HCT116 (cell line): ENCODE measurements at regions not wholly inside any gene's neighbourhood (a gene's known extent, or its start where the extent isn't known, plus 50 kb on each side); places are given as distances from the start of the nearest gene placed in this dataset.

Experiments
- ATAC-seq: fragments of 200-7000 bp; cut with Tn5 transposase; 2 replicates; pipeline ENCODE4 v1.9.1; 2020; ENCODE audit warnings: mild to moderate bottlenecking, moderate library complexity
- BruUV-seq: library from RNA; stranded (reverse); fragments of 400-500 nt; replicated peaks from 2 replicates; lab custom pipeline; 2021; lab: Mats Ljungman, UMichigan
- CTCF ChIA-PET: fragments of 300-600 bp; sonication (Branson Sonifier 250); formaldehyde crosslinking; loops from one replicate; lab custom pipeline; 2021; ENCODE audit warnings: antibody characterized with exemption; lab: Charles Lee
- POLR2A ChIA-PET: fragments of 300-600, 350-600 bp; sonication (Branson Sonifier 250); formaldehyde crosslinking; loops from one replicate; lab custom pipeline; 2021; ENCODE audit warnings: antibody characterized with exemption; lab: Charles Lee
- RAD21 ChIA-PET, 2 experiments: fragments of 300-600 bp; sonication (Branson Sonifier 250); formaldehyde crosslinking; loops; one replicate each; lab custom pipeline; 2023; ENCODE audit warnings: low total read pairs in 2 of 2; ENCODE audit not compliant: uncharacterized antibody in 2 of 2, unreplicated experiment in 2 of 2, low non-redundant PET in 1 of 2; lab: Charles Lee
- DNase-seq: peaks from one replicate; pipeline ENCODE4 v3.0.0-alpha.2; 2010; ENCODE audit warnings: low read depth, low spot score
- H2AFZ ChIP-seq: fragments of 200-600 bp; shearing (Covaris generic), sonication (generic); 2 replicates; pipeline ENCODE4 v1.6.1; 2017; ENCODE audit warnings: low read depth, mixed run types, mixed read lengths, antibody characterized with exemption, low read length; ENCODE audit not compliant: poor library complexity, severe bottlenecking
- H3K27ac ChIP-seq: 2 replicates; pipeline ENCODE4 v1.5.1; 2012; ENCODE audit warnings: low read depth, low read length
- H3K27me3 ChIP-seq: fragments of 200-600 bp; sonication (generic); 2 replicates; pipeline ENCODE4 v1.6.1; 2016; ENCODE audit warnings: mixed run types, low read length, mixed read lengths; ENCODE audit not compliant: insufficient read depth
- H3K36me3 ChIP-seq, 2 experiments: fragments of 200-500 bp in 1 of 2; fragments of 200-600 bp in 1 of 2; sonication (Bioruptor generic) in 1 of 2; sonication (generic) in 1 of 2; 2 replicates each; pipeline versions ENCODE4 v1.5.1 to v1.6.1; 2014 to 2016; ENCODE audit warnings: low read length in 2 of 2, inconsistent platforms in 1 of 2, mixed read lengths in 1 of 2, mixed run types in 1 of 2; ENCODE audit not compliant: insufficient read depth in 2 of 2, control insufficient read depth in 1 of 2
- H3K4me1 ChIP-seq, 2 experiments: fragments of 200-600 bp in 1 of 2; sonication (generic) in 1 of 2; 2 replicates each; pipeline versions ENCODE4 v1.5.1 to v1.6.1; 2012 to 2017; ENCODE audit warnings: low read length in 2 of 2, inconsistent platforms in 1 of 2, mild to moderate bottlenecking in 1 of 2, mixed read lengths in 1 of 2, mixed run types in 1 of 2, moderate library complexity in 1 of 2; ENCODE audit not compliant: insufficient read depth in 2 of 2, control insufficient read depth in 1 of 2
- H3K4me2 ChIP-seq: fragments of 200-600 bp; sonication (generic); 2 replicates; pipeline ENCODE4 v1.6.1; 2017; ENCODE audit warnings: mixed run types, low read length, mixed read lengths
- H3K4me3 ChIP-seq, 2 experiments: fragments of 200-600 bp in 1 of 2; sonication (generic) in 1 of 2; replicated peaks in 1 of 2; 2 replicates each; pipeline ENCODE4 v1.5.1; 2011 to 2016; ENCODE audit warnings: low read length in 2 of 2, control low read depth in 1 of 2, low read depth in 1 of 2, mild to moderate bottlenecking in 1 of 2, mixed read lengths in 1 of 2, mixed run types in 1 of 2
- H3K79me2 ChIP-seq: fragments of 200-600 bp; sonication (generic); 2 replicates; pipeline ENCODE4 v1.6.1; 2017; ENCODE audit warnings: mild to moderate bottlenecking, mixed run types, low read length, moderate library complexity, mixed read lengths; ENCODE audit not compliant: insufficient read depth
- H3K9ac ChIP-seq: fragments of 200-600 bp; sonication (generic); 2 replicates; pipeline ENCODE4 v1.6.1; 2016; ENCODE audit warnings: low read length, mixed read lengths
- H3K9me2 ChIP-seq: fragments of 200-600 bp; sonication (generic), shearing (Covaris generic); 2 replicates; pipeline ENCODE4 v1.6.1; 2017; ENCODE audit warnings: mixed run types, mild to moderate bottlenecking, moderate library complexity; ENCODE audit not compliant: insufficient read depth
- H3K9me3 ChIP-seq, 2 experiments: fragments of 200-500 bp in 1 of 2; fragments of 200-600 bp in 1 of 2; sonication (Bioruptor generic) in 1 of 2; sonication (generic) in 1 of 2; 2 replicates each; pipeline ENCODE4 v1.6.1; 2014 to 2017; ENCODE audit warnings: low read length in 2 of 2, mixed read lengths in 2 of 2, inconsistent platforms in 1 of 2, low read depth in 1 of 2, mild to moderate bottlenecking in 1 of 2, mixed run types in 1 of 2, moderate library complexity in 1 of 2; ENCODE audit not compliant: control insufficient read depth in 1 of 2, insufficient read depth in 1 of 2
- H4K20me1 ChIP-seq: fragments of 200-600 bp; sonication (generic), shearing (Covaris generic); 2 replicates; pipeline ENCODE4 v1.6.1; 2017; ENCODE audit warnings: mixed run types, mild to moderate bottlenecking, moderate library complexity; ENCODE audit not compliant: insufficient read depth
- ATF3 ChIP-seq: IDR thresholded peaks from 2 replicates; pipeline ENCODE4 v1.6.1; 2012
- CBX3 ChIP-seq: IDR thresholded peaks from 2 replicates; pipeline ENCODE4 v1.6.1; 2012; ENCODE audit warnings: low read depth
- CEBPB ChIP-seq: IDR thresholded peaks from 2 replicates; pipeline ENCODE4 v1.6.1; 2012; ENCODE audit warnings: low read depth
- EGR1 ChIP-seq: IDR thresholded peaks from 2 replicates; pipeline ENCODE4 v1.6.1; 2012; ENCODE audit warnings: low read depth
- ELF1 ChIP-seq: IDR thresholded peaks from 2 replicates; pipeline ENCODE4 v1.6.1; 2012; ENCODE audit warnings: low read depth, borderline replicate concordance
- EZH2phosphoT487 ChIP-seq: fragments of 200-600 bp; IDR thresholded peaks from 2 replicates; pipeline ENCODE4 v1.6.1; 2018; ENCODE audit warnings: antibody characterized with exemption, borderline replicate concordance
- FOSL1 ChIP-seq: IDR thresholded peaks from 2 replicates; pipeline ENCODE4 v1.6.1; 2012; ENCODE audit warnings: low read depth
- JUND ChIP-seq: IDR thresholded peaks from 2 replicates; pipeline ENCODE4 v1.6.1; 2012
- MAX ChIP-seq: IDR thresholded peaks from 2 replicates; pipeline ENCODE4 v1.6.1; 2012
- POLR2A ChIP-seq: IDR thresholded peaks from 2 replicates; pipeline ENCODE4 v1.7.0; 2011; ENCODE audit warnings: borderline replicate concordance; ENCODE audit not compliant: insufficient read depth, insufficient read length; ENCODE audit errors: extremely low read depth
- POLR2AphosphoS5 ChIP-seq: IDR thresholded peaks from 2 replicates; pipeline ENCODE4 v1.6.1; 2011; ENCODE audit warnings: mild to moderate bottlenecking, low read depth, low read length, moderate library complexity
- RAD21 ChIP-seq: IDR thresholded peaks from 2 replicates; pipeline ENCODE4 v1.6.1; 2012; ENCODE audit warnings: low read depth, mild to moderate bottlenecking
- SP1 ChIP-seq: IDR thresholded peaks from 2 replicates; pipeline ENCODE4 v1.6.1; 2012; ENCODE audit warnings: low read depth
- SRF ChIP-seq: IDR thresholded peaks from 2 replicates; pipeline ENCODE4 v1.6.1; 2012; ENCODE audit warnings: low read depth
- TCF7L2 ChIP-seq: IDR thresholded peaks from 2 replicates; pipeline ENCODE4 v1.7.0; 2011; ENCODE audit warnings: borderline replicate concordance, inconsistent platforms; ENCODE audit not compliant: insufficient read depth, insufficient read length; ENCODE audit errors: extremely low read depth
- YY1 ChIP-seq: IDR thresholded peaks from 2 replicates; pipeline ENCODE4 v1.6.1; 2011; ENCODE audit warnings: low read length, low read depth, moderate library complexity, mild to moderate bottlenecking; ENCODE audit not compliant: insufficient replicate concordance; ENCODE audit errors: extremely low read depth
- ZFX ChIP-seq: fragments of 450-650 bp; IDR thresholded peaks from 2 replicates; pipeline ENCODE4 v1.6.1; 2017
- intact Hi-C: fragments of 100-400 bp; cut with micrococcal nuclease; formaldehyde crosslinking; loops from 2 replicates; pipeline ENCODE4 v1.10.0; 2022

DNA sequence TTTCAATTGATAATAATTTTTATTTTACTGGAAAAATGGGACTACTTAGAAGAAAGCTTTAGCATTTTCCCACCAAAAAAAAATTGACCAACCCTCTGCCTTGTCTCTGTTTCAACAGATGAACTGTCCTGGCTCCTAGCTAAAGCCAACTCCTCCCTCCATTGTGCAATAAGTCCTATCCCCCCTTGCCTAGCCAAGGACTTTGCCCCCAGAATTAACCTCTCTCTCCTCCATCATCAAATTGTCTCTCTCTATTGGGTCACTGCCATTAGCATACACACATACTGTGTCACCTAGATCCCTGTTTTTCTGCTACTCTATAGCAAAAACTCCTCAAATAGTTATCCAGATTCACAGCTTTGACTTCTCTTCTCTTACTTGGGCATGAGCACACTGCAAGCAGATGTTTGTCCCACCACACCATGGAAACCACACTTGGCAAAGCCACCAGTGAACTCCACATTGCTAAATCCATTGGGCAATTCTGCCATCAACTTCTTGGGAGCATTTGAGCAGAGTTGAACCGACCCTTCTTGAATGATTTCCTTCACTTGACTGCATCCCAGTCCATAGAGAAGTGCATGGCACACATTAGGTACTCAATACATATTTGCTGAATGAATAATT lies 91.4 kb upstream of the NEBL start:
- ChIA-PET RAD21 (no interaction called here), CTCF (no interaction called here), POLR2A (no interaction called here)
- Histone ChIP-seq H3K79me2 (no peaks in the 10 kb centered on the region), H3K36me3 (no peaks in the 10 kb centered on the region), H3K4me2 (no peak overlapping the region), H3K9ac (no peak overlapping the region), H3K27ac (no peak overlapping the region), H4K20me1 (no peaks in the 10 kb centered on the region), H3K4me3 (no peak overlapping the region), H2AFZ (no peak overlapping the region), H3K9me2 (no peaks in the 10 kb centered on the region), H3K27me3 (no peaks in the 10 kb centered on the region), H3K9me3 (no peaks in the 10 kb centered on the region), H3K4me1 (no peaks in the 10 kb centered on the region)
- TF ChIP-seq YY1 (no peak), MAX (no peak), CEBPB (no peak), EGR1 (no peak), FOSL1 (no peak), TCF7L2 (no peak), ZFX (no peak), SP1 (no peak), SRF (no peak), RAD21 (no peak), ELF1 (no peak), ATF3 (no peak), JUND (no peak), POLR2AphosphoS5 (no peak), EZH2phosphoT487 (no peak), POLR2A (no peak), CBX3 (no peak)
- intact Hi-C loops = no loop called here
- DNase-seq (no peak), ATAC-seq (no peak)
- no TSS peak for BruUV-seq
